ENCODE measurements at regions not wholly inside any gene's neighbourhood (a gene's known extent, or its start where the extent isn't known, plus 50 kb on each side); places are given as distances from the start of the nearest gene placed in this dataset.
"Not testable (repeated sequence)": the region's sequence is repeated elsewhere in the genome, so short reads cannot be mapped to it uniquely, and the experiment has no call there.

DNA sequence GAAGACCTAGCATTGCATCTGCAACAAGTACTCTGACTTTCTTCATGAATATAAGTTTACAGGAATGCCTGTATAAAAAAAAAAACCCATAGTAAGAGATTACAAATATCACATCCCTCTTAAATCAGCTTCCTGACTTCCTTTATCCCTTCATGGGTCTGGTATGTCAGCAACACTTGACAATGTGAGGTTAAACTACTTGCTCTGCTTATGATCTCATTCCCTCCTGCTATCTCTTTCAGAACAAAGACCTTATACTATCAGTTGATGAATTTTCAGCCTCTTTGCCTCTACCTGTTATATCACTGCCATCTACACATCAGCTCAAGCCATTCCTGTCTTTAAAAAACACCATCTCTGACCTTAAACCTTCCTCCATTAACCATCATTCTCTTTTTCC, 130.9 kb upstream of the SAMSN1 start:
- DNase-seq = no peak

DNA sequence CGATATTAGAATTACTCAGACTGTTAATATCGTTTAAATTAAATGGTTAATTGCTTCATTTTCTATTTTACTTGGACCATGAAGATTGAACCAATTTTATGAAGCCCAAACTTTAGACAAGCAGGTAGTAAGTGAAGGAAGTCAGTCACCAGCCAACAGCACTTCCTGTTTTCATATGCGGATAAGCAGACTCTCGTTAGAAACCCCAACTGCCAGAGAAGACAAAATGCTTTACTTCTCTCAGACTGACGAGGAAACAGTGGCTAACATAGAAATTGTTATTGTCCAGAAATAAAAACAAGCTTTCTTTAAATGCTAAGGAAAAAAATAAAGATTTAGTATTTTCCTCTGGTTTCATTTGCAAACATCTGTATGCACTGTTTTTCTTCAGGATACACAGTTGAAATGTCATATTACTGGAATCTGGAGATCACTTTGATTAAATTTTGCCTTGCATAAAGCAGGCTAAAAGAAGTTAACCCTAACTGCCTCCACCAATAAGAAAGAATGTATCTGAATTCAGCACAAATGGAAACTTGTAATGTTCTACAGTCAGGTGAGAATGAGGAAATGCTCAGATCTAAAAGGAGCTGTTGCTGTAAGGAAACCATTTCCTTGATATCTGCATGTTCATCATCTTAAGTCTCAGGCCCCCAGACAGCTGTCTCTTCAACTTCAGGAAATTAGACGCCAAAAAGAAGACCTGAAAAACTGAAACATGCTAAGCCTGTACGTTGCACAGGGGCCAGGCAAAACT, 129.8 kb upstream of the SAMSN1 start:
- DNase-seq = no peak

DNA sequence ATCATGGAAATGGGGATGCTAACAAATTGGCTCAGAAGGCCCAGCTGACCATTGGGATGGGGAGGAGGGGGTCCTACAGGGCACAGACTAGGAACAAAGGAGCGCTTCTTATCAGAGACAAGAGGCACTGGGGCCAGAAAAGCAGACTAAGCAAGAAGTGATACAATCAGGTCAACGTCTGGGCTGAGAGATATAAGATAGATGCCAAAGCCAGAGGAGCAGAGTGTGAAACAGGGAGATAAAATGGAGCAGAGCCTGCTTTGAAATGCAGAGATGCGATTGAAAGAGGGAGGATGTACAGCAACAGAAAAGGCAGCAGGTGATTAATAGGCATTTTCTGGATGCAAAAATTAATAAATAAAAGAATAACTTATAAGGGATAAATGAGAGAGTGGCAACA, 127.5 kb upstream of the SAMSN1 start:
- DNase-seq = no peak

DNA sequence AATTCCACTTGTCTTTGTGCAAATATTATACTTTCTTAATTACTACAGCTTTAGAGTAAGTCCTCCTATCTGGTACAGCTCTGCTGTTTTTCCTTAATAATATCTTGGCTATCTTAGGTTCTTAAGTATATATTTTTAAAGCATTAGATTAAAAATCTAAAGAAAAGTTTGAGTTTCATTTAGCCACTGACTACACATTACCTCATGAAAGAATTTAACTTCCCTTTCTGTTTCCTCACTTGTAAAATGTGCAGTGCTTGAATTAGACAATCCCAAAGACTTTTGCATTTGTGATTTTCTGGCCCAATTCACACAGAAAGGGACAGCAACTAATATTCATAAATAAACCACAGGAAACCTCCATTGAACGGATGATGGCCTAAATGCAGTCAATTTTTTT, 126.4 kb upstream of the SAMSN1 start:
- no peak for DNase-seq

DNA sequence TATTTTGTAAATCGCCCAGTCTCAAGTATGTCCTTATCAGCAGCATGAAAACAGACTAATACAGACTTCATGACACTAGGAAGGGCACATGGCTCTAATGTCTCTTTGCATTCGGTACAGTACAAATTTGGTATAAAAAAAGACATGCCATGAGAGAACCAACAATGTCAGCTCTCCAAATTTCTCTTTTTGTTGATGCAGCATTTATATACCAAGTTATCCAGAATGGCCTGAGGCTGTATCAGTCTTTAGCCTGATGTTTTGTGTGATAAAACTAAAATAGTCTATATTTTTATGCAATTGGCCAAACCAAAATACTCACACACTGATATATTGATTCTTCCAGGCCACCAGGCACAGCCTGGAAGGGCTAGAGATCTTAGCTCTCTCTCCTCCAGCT, 124.3 kb upstream of the SAMSN1 start:
- no peak for DNase-seq

DNA sequence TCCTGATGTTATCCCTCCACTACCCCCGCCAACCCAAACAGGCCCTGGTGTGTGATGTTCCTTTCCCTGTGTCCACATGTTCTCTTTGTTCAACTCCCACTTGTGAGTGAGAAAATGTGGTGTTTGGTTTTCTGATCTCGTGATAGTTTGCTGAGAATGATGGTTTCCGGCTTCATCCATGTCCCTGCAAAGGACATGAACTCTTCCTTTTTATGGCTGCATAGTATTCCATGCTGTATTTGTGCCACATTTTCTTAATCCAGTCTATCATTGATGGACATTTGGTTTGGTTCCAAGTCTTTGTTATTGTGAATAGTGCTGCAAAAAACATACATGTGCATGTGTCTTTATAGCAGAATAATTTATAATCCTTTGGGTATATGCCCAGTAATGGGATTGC, 123.0 kb upstream of the SAMSN1 start:
- not testable (repeated sequence) for DNase-seq

DNA sequence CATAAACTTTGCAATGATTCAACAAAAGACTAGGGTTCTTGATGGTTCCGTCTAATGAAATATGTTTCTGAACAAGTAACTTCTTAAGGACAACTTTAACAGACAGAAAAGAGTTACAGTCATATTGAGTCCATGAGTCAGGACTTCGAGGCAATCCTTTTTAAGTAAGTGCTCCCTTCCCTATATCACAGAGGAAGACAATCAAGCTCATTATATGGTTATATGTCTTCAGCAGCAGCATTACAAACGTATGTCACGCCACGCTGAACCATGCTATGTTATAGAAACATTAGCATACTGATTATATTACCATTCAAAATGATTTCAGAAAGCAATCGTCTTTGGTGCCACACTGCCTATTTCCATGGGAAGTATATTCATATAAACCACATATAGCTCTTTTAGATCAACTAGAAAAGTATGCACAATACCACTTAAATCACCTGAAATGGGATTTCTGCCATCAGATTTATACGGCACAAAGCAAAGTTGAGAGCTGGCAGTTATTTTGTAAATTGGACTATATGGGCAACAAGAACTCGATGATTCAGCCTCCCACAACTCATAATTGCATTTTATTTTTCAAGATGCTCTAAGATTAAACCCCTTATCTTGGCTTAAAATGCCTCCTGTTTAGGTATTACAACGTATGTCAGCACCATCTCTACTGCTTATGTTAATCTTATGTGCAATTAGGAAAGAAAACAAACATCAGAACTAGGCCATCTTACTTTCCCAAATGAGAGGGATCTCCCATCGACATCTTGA, 111.3 kb upstream of the SAMSN1 start:
- no peak for DNase-seq

DNA sequence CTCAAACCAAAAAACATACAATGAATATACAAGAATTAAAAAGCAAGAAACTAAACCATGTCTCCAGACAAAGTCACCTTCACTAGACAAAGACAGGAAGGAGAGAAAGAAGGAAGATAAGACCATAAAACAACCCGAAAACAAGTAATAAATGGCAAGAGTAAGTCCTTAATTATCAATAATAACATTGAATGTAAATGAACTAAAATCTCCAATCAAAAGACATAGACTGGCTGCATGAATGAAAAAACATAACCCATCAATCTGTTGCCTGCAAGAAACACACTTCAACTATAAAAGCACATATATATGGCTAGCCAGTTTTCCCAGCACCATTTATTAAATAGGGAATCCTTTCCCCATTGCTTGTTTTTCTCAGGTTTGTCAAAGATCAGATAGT, 100.8 kb upstream of the SAMSN1 start:
- no peak for DNase-seq

DNA sequence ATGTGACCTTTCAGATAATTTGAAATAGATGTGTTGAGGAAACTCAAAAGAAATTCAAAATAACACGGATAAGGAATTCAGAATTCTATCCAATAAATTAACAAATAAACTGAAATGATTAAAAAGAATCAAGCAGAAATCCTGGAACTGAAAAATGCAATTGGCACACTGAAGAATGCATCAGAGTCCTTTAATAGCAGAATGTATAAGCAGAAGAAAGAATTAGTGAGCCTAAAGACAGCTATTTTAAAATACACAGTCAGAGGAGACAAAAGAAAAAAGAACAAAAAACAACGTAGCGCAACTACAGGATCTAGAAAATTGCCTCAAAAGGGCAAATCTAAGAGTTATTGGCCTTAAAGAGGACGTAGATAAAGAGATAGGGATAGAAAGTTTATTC, 99.6 kb upstream of the SAMSN1 start:
- DNase-seq = no peak

DNA sequence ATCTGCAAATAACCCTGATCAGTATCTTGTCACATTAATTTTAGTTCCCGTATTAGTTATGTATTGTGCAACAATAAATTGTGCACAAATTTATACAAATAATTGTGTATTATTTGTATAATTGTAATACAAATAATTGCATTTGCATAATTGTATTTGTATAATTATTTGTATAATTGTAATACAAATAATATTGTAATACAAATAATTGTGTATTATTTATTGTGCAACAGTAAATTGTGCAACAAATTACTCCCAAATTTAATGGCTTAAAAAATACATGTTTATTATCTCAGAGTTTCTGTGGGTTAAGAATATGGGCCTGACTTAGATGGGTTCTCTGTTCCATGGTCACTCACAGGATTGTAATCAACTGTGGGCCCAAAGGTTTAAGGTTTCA, 86.2 kb upstream of the SAMSN1 start:
- no peak for DNase-seq

DNA sequence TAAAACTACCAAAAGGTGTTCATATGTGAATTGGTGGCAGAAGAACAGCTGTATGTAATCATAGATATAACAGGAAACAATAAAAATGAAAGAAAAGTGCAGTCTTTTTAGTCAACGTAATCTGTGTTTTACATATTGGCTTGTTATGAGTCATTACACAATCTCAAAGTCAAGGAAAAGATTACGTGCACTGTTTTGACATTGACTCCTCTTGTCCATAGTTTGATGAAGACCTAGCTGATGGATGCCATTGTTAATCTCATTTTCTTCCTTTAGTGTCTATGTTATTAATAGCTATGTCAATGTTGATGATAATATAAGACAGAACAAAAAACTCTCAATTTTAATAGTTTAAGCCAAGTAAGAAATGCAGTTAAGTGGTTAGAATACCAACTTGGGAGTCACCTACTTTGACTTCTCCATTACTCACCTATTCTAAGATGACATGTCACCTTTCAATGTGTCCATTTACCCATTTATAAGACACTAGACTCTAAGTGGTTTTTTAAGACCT, 84.5 kb upstream of the SAMSN1 start:
- no peak for DNase-seq

DNA sequence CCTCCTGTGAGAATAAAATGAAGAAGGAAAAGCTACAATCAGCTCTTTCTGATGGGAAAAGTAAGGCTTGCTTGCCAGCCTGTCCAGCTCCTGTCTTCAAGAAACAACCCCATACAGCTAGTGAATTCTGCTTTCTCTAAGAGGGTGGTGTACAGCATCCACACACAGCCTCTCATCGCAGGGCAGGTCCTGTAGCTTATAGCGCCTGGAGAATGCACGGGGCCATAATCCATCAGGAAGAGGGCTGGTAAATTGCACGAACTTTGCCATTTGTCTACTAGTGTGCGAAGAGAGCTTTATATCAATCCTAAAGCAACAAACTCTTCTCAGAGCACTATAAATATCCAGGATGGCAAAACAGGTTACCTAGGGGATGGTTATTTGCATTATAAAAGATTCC, 83.3 kb upstream of the SAMSN1 start:
- DNase-seq = no peak

DNA sequence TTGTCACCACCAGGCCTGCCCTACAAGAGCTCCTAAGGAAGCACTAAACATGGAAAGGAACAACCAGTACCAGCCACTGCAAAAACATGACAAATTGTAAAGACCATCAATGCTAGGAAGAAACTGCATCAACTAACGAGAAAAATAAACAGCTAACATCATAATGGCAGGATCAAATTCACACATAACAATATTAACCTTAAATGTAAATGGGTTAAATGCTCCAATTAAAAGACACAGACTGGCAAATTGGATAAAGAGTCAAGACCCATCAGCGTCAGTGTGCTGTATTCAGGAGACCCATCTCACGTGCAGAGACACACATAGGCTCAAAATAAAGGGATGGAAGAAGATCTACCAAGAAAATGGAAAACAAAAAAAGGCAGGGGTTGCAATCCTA, 77.0 kb upstream of the SAMSN1 start:
- DNase-seq = not testable (repeated sequence)

DNA sequence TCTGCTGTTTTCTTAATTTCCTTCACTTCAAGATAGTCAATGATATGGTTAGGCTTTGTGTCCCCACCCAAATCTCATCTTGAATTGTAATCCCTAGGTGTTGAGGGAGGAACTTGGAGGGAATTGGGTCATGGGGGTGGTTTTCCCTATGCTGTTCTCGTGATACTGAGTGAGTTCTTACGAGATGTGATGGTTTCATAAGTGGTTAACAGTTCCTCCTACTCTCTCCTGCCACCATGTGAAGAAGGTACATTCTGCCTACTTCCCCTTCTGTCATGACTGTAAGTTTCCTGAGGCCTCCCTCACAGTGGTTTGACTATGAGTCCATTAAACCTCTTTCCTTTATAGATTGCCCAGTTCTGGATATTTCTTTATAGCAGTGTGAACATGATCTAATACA, 74.0 kb upstream of the SAMSN1 start:
- no peak for DNase-seq

DNA sequence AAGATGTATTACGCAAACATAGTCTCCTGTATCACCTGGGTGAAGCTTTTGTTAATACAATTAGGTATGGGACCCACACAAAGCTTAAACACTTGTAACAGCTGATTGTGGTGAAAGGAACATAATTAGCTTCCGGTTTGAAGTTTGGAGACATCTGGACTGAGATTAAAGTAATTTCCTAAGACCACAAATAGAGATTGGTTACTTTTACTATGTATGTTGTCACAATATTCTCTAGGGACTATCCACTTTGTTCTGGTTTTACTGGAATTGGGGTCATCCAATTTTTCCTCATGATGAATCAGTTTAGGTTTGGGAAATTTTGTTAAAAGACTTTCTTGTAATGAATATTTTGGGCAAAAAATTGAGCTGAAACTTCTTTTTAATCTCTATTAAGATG, 71.8 kb upstream of the SAMSN1 start:
- no peak for DNase-seq

DNA sequence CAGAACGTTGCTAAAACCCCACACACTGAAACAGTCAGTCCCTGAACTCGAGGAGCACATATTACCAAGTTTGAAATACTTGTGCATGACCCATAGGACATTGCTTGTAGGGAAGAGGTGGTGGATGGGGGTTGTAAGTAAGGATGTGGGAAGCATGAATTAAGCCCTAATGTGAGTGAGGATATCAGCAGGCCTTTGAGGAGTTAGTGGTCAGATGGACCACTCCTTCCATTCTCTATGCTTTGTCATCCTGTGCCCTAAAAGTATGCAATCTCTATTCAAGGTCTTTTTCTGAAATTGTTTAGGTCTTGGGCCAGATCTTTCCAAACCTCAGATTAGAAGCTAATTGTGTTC, 70.9 kb upstream of the SAMSN1 start:
- DNase-seq = no peak

DNA sequence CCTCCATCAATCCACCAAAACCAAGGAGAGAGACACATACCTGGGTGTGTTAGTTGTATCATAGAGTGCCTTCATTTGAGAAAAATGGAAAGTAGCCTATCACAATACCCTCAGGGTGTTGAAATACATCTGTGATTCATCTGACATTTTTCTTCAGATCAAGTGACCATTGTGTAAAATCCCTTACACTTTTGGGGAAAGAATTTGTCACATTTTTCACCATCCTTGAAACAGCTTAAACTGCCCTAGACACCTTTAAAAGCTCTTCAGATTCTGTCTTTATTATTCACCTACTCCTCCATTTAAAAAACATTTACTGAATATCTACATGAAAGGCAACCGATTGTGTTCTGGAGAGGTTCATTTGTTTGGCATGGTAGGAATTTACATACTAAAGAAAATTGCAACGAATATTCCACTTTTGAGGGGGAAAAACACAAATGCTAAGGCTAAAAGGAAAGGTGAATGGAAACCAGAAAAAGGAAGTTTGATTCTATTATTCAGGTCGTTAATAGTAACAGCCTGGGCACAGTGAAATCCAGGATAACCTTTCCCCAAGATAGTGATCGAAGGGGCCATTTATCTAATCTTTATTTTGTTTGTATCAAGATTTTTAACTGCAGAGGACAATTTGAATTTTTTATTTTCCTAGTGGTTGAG, 70.4 kb upstream of the SAMSN1 start:
- no peak for DNase-seq

DNA sequence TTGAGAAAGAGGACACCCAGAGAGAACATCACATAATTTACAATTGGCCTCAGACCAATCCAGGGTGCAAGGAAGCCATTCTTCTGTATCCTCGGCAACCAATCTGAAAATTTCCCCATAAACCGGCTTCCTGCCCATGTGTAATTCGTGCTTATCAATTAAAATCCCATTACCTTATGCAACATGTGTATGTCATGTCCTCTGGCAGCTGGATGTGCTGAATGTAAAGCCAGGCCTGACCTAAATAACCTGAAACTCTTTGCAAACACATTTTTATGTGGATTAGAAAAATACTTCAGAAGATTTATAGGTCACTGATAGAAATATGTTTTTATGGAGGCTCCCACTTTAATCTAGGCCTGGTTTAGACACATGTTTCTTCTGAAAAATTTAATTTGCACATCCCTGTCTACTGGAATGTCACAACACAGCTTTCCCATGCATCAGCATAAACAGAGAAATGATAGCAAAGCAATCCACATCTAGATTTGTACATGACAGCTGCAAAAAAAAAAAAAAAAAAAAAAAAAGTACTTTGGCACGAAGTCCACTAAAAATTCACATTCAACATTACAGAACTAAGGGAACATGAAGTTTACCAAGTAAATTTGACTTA, 69.4 kb upstream of the SAMSN1 start:
- DNase-seq = no peak

DNA sequence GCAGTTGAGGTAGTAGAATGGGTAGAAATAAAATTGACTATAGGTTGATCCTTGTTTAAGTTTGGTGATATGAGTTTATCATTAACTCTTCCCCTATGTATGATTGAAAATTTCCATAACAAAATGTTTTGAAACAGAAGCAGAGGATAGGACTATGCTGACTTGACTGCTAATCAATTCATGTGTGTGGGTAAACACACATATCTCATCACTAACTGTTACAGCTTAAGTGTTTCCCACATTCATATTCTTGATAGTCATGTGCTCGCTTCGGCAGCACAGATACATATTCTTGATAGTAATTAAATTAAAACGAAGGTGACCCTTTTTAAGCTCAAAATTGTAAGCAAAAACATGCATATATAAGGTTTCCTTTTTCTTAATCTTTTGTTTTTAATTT, 68.2 kb upstream of the SAMSN1 start:
- no peak for DNase-seq

DNA sequence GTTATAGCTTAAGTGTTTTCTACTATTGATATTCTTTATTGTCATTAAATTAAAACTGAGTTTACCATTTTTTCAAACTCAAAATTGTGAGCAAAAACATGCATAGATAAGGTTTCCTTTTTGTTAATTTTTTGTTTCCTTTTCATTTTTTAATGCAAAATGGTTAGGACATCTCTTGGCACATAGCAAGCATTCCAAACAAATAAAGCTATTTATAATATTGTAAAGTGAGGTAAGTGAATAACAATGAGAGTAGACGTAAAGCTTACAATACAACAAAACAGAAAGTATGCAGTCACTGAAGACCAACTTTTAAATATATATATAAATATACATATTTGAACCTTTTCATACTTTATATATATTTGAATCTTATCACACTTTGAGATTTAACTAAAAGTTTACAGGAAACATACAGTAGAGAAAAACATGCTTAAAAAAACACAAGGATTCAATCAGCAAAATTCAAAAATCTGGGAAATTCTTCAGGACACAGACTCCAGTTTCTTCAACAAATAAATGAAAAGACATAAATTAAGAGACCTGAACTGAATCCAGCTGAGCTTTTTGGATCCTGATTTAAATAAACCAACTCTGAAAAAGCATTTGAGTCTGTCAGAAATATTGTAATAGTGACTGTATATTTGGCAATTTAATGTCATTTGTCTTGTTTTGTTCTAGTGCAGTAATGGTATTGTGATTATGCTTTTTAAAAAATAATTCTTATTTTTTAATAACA, 67.5 kb upstream of the SAMSN1 start:
- no peak for DNase-seq

DNA sequence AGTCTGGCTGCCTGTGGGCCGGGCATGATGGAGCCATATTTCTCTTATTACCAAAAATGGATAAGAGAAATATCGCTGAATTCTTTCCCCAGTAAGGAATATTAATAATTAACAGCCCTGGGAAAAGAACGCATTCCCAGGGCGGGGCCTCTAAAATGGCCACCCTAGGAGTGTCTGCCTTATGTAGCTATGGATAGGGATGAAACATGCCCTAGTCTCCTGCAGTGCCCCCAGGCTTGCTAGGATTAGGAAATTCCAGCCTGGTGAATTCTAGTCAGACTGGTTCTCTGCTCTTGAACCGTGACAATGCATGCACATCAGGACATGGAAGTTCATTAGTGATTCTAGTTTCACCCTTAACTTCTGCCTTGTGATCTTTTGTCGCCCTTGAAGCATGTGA, 64.0 kb upstream of the SAMSN1 start:
- DNase-seq = not testable (repeated sequence)

DNA sequence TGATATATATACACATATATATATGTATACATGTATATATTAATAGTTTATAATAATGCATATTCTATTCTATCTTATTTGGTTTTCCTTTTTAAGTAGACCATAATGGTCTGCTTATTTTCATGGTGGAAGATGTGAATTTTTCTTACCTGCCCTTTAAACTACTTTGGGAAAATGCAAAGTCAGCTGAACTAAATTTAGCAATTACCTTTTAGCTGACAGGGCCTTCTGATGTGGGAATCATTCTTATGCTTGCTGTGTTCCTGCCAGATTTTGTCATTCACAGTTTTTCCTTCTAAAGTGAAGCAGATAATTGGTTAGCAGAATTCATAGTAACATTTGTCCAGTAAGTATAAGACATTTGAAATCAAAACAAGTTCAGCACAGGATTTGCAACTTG, 63.2 kb upstream of the SAMSN1 start:
- no peak for DNase-seq

DNA sequence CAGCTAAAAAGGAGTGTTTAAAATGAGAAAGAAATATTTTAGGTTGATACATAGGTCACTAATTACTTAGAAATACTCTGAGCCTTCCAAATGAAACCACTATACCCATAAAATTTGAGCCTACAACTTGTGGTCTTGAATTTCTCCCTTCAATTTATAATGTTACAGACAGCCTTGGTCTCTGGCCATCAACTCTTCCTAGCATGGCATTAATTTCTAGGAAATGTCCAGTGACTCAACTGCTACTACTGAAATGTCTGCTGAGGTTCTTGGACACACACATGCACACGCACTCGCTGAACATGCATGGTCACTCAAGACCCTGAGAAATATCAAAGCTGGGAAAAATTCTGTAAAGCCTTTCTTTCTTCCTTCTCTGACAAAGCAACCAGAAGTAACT, 61.1 kb upstream of the SAMSN1 start:
- DNase-seq = no peak

All from HCEC 1CT (cell line).